ENCODE measurements at regions not wholly inside any gene's neighbourhood (a gene's known extent, or its start where the extent isn't known, plus 50 kb on each side); places are given as distances from the start of the nearest gene placed in this dataset.

DNA sequence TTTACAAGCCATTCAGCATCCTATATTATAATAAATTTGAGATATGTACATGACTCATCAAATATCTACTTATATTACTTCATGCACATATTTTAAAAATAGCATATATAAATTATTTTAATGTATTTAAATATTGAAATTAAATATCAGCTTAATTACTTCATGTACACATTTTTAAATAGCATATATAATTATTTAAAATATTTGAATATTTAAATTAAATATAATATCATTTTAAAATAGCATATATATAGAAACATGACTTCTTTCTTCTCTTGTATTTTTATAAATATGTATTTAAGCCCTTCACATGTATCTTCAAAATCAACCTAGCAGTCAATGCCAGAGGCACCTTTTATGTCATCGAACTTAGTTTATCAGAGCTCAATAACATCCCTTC, 298.8 kb upstream of the DSEL start:
- 73 to 89% methylated on average over 1 of the region's 1 CpG for WGBS, 2 donors
- DNase-seq (ENCODE audit: low spot score in 2 of 2) = no peak
- H3K4me3 ChIP-seq (ENCODE audit: low read depth, poor library complexity, severe bottlenecking) = no peak overlapping the region
- TF ChIP-seq CTCF (IDR thresholded peaks at IDR 0.05) (no peak), POLR2A (IDR thresholded peaks at IDR 0.05) (no peak)
- intact Hi-C loops (cut with DNase I; ENCODE audit: low total_unique reads) = no loop called here

DNA sequence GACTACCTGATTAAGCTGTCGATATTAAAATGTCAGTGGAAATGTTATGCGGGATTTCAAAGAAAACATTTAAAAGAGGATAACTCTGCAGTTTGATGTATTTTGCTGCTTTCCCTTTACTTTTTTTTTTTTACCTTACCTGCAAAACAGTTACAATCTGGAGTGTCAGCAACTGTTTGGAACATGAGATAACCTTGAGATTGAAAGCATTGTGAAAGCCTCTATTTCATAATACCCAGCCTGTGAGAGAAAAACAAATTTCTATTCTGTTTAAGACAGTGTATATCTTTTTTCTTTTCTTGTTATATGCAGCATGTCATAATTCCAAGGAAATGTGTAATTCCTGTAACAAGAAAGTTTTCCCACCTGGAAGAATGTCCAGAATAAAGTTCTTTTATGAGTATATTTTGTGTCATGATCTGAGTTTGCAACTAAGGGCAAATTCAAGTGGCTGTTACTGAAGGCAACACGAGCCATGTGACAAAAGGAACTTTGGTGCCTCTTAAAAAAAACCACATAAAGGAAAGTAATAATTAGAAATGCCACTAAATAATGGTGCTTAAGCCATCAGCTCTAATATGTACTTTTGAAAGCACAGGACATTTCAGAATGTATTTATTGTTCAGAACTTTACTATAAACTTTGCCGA, 297.0 kb upstream of the DSEL start:
- WGBS, 2 donors = 78 to 85% methylated on average over 4 of the region's 4 CpGs
- H3K4me3 ChIP-seq (ENCODE audit: low read depth, poor library complexity, severe bottlenecking) = no peak overlapping the region
- intact Hi-C loops (cut with DNase I; ENCODE audit: low total_unique reads) = no loop called here
- no peak for DNase-seq (ENCODE audit: low spot score in 2 of 2)
- TF ChIP-seq CTCF (IDR thresholded peaks at IDR 0.05) = no peak
- TF ChIP-seq POLR2A (IDR thresholded peaks at IDR 0.05) = no peak

DNA sequence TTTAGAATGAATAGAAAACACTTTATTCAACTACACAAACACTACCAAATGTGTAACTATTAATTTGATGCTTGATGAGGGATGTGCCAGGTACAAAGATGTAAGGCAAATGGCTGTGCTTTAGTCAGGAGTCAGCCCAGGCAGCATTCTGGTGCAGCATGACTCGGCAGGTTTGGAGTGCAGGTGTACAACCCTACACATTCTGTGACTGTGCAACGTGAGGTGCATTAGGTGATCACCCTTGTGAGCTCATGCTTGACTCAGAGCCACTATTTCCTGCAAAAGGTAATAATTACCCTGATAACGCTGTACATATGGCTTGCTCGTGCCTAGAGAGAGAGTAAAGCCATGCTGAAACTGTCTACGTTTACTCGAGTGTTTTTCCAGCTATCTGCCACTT, 288.7 kb upstream of the DSEL start:
- WGBS, 2 donors = 83 to 91% methylated on average over 6 of the region's 6 CpGs
- intact Hi-C loops (cut with DNase I; ENCODE audit: low total_unique reads) = no loop called here
- DNase-seq (ENCODE audit: low spot score in 2 of 2) = no peak

GRCh38 chr18:67794521-67794920, 278.0 kb upstream of the DSEL start:
- no peak for TF ChIP-seq CTCF (IDR thresholded peaks at IDR 0.05)
- no peak for TF ChIP-seq POLR2A (IDR thresholded peaks at IDR 0.05)
- H3K4me3 ChIP-seq (ENCODE audit: low read depth, poor library complexity, severe bottlenecking) = no peak overlapping the region
- intact Hi-C loops (cut with DNase I; ENCODE audit: low total_unique reads) = no loop called here
- no peak for DNase-seq (ENCODE audit: low spot score in 2 of 2)
- 26 to 31% methylated on average over 2 of the region's 2 CpGs for WGBS, 2 donors

More for the DNA sequence above, 288.7 kb upstream of the DSEL start:
- H3K4me3 ChIP-seq (ENCODE audit: low read depth, poor library complexity, severe bottlenecking) = no peak overlapping the region
- no peak for TF ChIP-seq POLR2A (IDR thresholded peaks at IDR 0.05)

DNA sequence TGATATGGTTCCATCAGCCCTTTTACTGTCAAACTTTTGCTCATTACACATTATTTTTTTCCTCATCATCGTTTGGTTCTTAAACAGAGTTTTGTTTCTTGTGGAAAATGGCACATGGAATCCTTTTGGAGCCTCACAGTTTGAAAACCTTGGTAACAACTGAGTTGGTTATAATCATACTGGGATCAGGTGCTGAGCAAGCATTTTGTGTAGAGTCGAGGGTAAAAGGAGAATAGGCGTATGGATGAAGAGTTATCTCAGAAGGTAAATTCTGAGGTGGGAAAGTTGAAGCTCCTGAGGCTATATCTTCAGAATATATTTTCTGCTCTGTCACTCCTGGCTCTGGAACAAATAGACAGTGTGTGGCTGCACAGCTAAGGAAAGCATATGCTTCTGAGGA, 274.0 kb upstream of the DSEL start:
- no peak overlapping the region for H3K4me3 ChIP-seq (ENCODE audit: low read depth, poor library complexity, severe bottlenecking)
- WGBS, 2 donors = 81 to 85% methylated on average over 3 of the region's 3 CpGs
- intact Hi-C loops (cut with DNase I; ENCODE audit: low total_unique reads) = no loop called here
- no peak for DNase-seq (ENCODE audit: low spot score in 2 of 2)
- TF ChIP-seq CTCF (IDR thresholded peaks at IDR 0.05) = no peak
- no peak for TF ChIP-seq POLR2A (IDR thresholded peaks at IDR 0.05)

GRCh38 chr18:67789165-67789545, 272.6 kb upstream of the DSEL start:
- no peak overlapping the region for H3K4me3 ChIP-seq (ENCODE audit: low read depth, poor library complexity, severe bottlenecking)
- no peak for TF ChIP-seq POLR2A (IDR thresholded peaks at IDR 0.05)
- no peak for TF ChIP-seq CTCF (IDR thresholded peaks at IDR 0.05)
- WGBS, 2 donors = 85 to 91% methylated on average over 9 of the region's 9 CpGs
- DNase-seq (ENCODE audit: low spot score in 2 of 2) = no peak
- intact Hi-C loops (cut with DNase I; ENCODE audit: low total_unique reads) = no loop called here
